SK-N-SH (cell line): ENCODE measurements at regions not wholly inside any gene's neighbourhood (a gene's known extent, or its start where the extent isn't known, plus 50 kb on each side); places are given as distances from the start of the nearest gene placed in this dataset.

Experiments used
- CHD2 ChIP-seq: fragments of 150-350 bp; IDR thresholded peaks from 2 replicates; pipeline ENCODE4 v1.6.1; 2018; ENCODE audit warnings: low read length; ENCODE audit not compliant: partially characterized antibody
- RAD21 ChIP-seq: IDR thresholded peaks from 2 replicates; pipeline ENCODE4 v1.6.1; 2012; ENCODE audit warnings: mild to moderate bottlenecking, low read length
- RCOR1 ChIP-seq: fragments of 150-350 bp; IDR thresholded peaks from 2 replicates; pipeline ENCODE4 v1.6.1; 2017; ENCODE audit warnings: antibody characterized with exemption, low read length
- SMC3 ChIP-seq: IDR thresholded peaks from 2 replicates; pipeline ENCODE4 v1.6.1; 2012; ENCODE audit warnings: low read depth, low read length, improper control_type of control experiment
- TF ChIP-seq, protein P1 (sequence below): fragments of 200-600 bp; sonication (generic); IDR thresholded peaks from 2 replicates; pipeline ENCODE4 v1.6.1; 2017; ENCODE audit warnings: antibody characterized with exemption, mild to moderate bottlenecking, moderate library complexity
- TF ChIP-seq, protein P2 (sequence below): IDR thresholded peaks from 2 replicates; pipeline ENCODE4 v1.6.1; 2012; ENCODE audit warnings: mild to moderate bottlenecking, low read depth, low read length, moderate library complexity

DNA sequence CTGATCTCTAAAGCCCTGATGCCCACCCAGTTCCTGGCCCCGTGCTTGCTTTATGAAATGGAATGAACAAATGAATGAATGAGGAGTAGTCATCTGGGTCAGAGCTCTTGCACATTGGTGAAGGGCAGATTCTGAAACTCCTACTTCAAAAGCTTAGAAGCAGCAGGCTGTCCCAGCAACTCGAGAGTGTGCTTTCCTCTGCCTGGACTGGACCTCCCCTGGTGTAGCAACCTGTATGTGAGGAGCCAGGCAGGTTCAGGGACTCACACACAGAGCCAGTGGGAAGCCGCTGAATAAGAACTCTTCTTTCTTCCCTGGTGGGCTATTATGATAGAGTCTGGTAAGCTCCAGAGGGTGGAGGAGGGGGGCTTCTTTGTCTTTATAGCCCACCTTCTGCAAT is 396.4 kb downstream of the CDK5RAP2 start:
- TF ChIP-seq, protein P1, sequence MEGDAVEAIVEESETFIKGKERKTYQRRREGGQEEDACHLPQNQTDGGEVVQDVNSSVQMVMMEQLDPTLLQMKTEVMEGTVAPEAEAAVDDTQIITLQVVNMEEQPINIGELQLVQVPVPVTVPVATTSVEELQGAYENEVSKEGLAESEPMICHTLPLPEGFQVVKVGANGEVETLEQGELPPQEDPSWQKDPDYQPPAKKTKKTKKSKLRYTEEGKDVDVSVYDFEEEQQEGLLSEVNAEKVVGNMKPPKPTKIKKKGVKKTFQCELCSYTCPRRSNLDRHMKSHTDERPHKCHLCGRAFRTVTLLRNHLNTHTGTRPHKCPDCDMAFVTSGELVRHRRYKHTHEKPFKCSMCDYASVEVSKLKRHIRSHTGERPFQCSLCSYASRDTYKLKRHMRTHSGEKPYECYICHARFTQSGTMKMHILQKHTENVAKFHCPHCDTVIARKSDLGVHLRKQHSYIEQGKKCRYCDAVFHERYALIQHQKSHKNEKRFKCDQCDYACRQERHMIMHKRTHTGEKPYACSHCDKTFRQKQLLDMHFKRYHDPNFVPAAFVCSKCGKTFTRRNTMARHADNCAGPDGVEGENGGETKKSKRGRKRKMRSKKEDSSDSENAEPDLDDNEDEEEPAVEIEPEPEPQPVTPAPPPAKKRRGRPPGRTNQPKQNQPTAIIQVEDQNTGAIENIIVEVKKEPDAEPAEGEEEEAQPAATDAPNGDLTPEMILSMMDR = no peak
- TF ChIP-seq RCOR1 (no peak), RAD21 (no peak), SMC3 (no peak), CHD2 (no peak)
- TF ChIP-seq, protein P2, sequence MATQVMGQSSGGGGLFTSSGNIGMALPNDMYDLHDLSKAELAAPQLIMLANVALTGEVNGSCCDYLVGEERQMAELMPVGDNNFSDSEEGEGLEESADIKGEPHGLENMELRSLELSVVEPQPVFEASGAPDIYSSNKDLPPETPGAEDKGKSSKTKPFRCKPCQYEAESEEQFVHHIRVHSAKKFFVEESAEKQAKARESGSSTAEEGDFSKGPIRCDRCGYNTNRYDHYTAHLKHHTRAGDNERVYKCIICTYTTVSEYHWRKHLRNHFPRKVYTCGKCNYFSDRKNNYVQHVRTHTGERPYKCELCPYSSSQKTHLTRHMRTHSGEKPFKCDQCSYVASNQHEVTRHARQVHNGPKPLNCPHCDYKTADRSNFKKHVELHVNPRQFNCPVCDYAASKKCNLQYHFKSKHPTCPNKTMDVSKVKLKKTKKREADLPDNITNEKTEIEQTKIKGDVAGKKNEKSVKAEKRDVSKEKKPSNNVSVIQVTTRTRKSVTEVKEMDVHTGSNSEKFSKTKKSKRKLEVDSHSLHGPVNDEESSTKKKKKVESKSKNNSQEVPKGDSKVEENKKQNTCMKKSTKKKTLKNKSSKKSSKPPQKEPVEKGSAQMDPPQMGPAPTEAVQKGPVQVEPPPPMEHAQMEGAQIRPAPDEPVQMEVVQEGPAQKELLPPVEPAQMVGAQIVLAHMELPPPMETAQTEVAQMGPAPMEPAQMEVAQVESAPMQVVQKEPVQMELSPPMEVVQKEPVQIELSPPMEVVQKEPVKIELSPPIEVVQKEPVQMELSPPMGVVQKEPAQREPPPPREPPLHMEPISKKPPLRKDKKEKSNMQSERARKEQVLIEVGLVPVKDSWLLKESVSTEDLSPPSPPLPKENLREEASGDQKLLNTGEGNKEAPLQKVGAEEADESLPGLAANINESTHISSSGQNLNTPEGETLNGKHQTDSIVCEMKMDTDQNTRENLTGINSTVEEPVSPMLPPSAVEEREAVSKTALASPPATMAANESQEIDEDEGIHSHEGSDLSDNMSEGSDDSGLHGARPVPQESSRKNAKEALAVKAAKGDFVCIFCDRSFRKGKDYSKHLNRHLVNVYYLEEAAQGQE = no peak
